Natural killer cell (primary cell): ENCODE measurements at regions not wholly inside any gene's neighbourhood (a gene's known extent, or its start where the extent isn't known, plus 50 kb on each side); places are given as distances from the start of the nearest gene placed in this dataset.

ENCODE experiments used
- ATAC-seq, 3 donors: fragments of 150-1000 bp in 2 of 3; fragments of 200-7000 bp in 1 of 3; cut with Tn5 transposase; 1 replicate in 1 of 3; 2 replicates in 2 of 3; pipeline ENCODE4 v1.10.0; 2021; ENCODE audit warnings: mild to moderate bottlenecking in 2 of 3, moderate library complexity in 2 of 3
- DNase-seq, 2 donors: peaks; one replicate each; pipeline versions ENCODE4 v3.0.0 to v3.0.0-alpha.2; 2013 to 2021; ENCODE audit warnings: mixed read lengths in 1 of 2
- H3K27ac ChIP-seq: one replicate; pipeline ENCODE4 v1.5.1; 2013; ENCODE audit warnings: mild to moderate bottlenecking, low read length
- H3K27me3 ChIP-seq: one replicate; pipeline ENCODE4 v1.6.1; 2013; ENCODE audit warnings: low read length; ENCODE audit not compliant: control insufficient read depth, insufficient read depth
- H3K36me3 ChIP-seq: one replicate; pipeline ENCODE4 v1.6.1; 2013; ENCODE audit warnings: low read length; ENCODE audit not compliant: control insufficient read depth, insufficient read depth
- H3K4me1 ChIP-seq: one replicate; pipeline ENCODE4 v1.6.1; 2013; ENCODE audit warnings: low read length; ENCODE audit not compliant: control insufficient read depth, insufficient read depth
- H3K4me3 ChIP-seq: one replicate; pipeline ENCODE4 v1.5.1; 2013; ENCODE audit warnings: low read length
- H3K9me3 ChIP-seq: one replicate; pipeline ENCODE4 v1.6.1; 2013; ENCODE audit warnings: low read length; ENCODE audit not compliant: control insufficient read depth, insufficient read depth
- H3K27ac Mint-ChIP-seq, 2 donors: one replicate each; pipeline ENCODE4 v1.8.0; 2022; ENCODE audit warnings: mild to moderate bottlenecking in 2 of 2, mixed read lengths in 2 of 2, moderate library complexity in 1 of 2
- H3K27me3 Mint-ChIP-seq, 2 donors: one replicate each; pipeline ENCODE4 v1.8.0; 2022; ENCODE audit warnings: low read depth in 2 of 2, mixed read lengths in 2 of 2
- H3K36me3 Mint-ChIP-seq: one replicate; pipeline ENCODE4 v1.8.0; 2022; ENCODE audit warnings: mixed read lengths
- H3K4me1 Mint-ChIP-seq, 2 donors: one replicate each; pipeline ENCODE4 v1.8.0; 2022; ENCODE audit warnings: mixed read lengths in 2 of 2
- H3K4me3 Mint-ChIP-seq: one replicate; pipeline ENCODE4 v1.8.0; 2022; ENCODE audit warnings: mild to moderate bottlenecking, moderate library complexity, mixed read lengths
- H3K9me3 Mint-ChIP-seq, 2 donors: one replicate each; pipeline ENCODE4 v1.8.0; 2022; ENCODE audit warnings: mixed read lengths in 2 of 2
- WGBS: methylation state at CpG from one replicate; pipeline ENCODE4 v1.1.7; 2013; ENCODE audit warnings: missing lambda C conversion rate; ENCODE audit not compliant: insufficient coverage; 5-methylcytosine and 5-hydroxymethylcytosine counted together
- intact Hi-C: fragments of 100-400 bp; cut with micrococcal nuclease; formaldehyde crosslinking; loops from one replicate; pipeline ENCODE4 v1.14.2; 2022
- TF ChIP-seq, protein P1 (sequence below): fragments of 200-600 bp; IDR thresholded peaks from one replicate; pipeline ENCODE4 v1.8.0; 2022; ENCODE audit warnings: antibody characterized with exemption

DNA sequence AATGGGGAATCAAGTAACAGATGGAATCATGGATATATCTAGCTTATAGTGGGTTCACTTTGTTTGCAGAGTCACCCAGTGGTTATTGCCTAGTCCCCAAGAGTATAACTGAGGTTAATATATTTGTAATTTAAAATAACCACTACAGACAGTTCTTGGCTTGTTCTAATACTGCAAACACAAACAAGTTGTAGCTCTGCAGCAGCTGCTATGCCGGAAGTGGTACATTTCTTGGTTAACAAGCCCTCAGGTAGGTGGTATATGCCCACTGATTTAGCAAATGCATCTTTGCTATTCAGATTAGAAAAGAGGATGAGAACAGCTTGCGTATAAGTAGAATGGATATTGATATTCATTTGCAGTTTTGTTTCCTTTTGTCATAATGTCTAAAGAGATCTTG is 984.2 kb downstream of the SQOR start:
- H3K27me3 Mint-ChIP-seq: no peaks in the 10 kb centered on the region
- Histone ChIP-seq H3K4me1 (no peaks in the 10 kb centered on the region), H3K36me3 (no peaks in the 10 kb centered on the region), H3K27me3 (no peaks in the 10 kb centered on the region), H3K27ac (no peak overlapping the region), H3K9me3 (no peaks in the 10 kb centered on the region), H3K4me3 (no peak overlapping the region)
- no peak overlapping the region for H3K27ac Mint-ChIP-seq
- ATAC-seq (no peak), DNase-seq (no peak)
- intact Hi-C loops: no loop called here
- no peaks in the 10 kb centered on the region for H3K4me1 Mint-ChIP-seq
- TF ChIP-seq, protein P1, sequence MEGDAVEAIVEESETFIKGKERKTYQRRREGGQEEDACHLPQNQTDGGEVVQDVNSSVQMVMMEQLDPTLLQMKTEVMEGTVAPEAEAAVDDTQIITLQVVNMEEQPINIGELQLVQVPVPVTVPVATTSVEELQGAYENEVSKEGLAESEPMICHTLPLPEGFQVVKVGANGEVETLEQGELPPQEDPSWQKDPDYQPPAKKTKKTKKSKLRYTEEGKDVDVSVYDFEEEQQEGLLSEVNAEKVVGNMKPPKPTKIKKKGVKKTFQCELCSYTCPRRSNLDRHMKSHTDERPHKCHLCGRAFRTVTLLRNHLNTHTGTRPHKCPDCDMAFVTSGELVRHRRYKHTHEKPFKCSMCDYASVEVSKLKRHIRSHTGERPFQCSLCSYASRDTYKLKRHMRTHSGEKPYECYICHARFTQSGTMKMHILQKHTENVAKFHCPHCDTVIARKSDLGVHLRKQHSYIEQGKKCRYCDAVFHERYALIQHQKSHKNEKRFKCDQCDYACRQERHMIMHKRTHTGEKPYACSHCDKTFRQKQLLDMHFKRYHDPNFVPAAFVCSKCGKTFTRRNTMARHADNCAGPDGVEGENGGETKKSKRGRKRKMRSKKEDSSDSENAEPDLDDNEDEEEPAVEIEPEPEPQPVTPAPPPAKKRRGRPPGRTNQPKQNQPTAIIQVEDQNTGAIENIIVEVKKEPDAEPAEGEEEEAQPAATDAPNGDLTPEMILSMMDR: no peak
- H3K36me3 Mint-ChIP-seq: peaks cover 24% of the 10 kb centered on the region
- WGBS: 86% methylated on average over 2 of the region's 2 CpGs
- H3K4me3 Mint-ChIP-seq: no peak overlapping the region
- peaks cover 4 to 17% of the 10 kb centered on the region in 2 donors for H3K9me3 Mint-ChIP-seq

DNA sequence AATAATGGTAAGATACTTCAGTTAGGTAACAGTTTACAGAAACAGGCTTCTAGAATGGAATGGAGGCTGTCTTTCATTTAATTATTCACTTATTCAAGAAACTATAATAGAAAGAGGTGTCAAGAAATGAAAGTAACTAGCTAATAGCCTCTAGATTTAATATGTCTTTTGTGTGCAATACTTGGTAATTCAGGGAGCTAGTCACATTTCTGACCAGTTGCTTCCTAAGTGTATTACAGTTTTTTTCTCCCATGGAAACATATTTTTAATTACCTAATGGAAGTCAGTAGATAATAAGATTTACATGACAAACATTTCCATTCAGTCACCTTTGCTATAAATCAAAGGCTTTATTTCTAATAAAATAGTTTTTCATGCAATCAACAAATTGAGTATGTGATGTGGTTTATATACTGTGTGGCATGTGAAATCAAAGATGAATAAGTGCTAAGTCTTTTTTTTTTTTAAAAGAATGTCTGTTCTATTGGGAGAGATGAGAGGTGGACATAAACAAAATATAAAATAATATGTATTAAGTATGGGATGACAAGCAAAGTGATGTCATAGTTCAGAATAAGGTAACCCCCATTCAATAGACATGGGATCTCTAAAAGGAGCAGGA is 985.7 kb downstream of the SQOR start:
- no peak overlapping the region for H3K27ac Mint-ChIP-seq

DNA sequence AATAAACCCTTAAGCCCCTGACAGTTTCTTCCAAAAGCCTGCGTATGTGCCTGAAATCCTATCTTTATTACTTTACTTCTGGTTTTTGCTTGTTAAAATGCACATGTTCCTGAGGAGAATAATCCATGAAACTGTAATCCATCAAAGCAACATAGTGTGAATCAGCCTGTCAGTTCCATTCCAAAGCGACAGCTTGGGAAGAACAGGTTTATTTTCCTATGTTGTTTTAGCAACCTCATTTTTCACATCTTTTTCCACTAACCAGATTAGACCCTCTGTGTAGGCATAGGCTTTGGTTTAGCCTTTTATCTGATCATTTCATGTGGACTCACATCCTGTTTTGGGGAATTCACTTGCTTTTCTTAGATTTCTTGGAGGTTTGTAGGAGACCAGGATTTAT is 988.0 kb downstream of the SQOR start:
- Histone ChIP-seq H3K36me3 (no peaks in the 10 kb centered on the region), H3K4me1 (no peaks in the 10 kb centered on the region), H3K27me3 (no peaks in the 10 kb centered on the region), H3K27ac (no peak overlapping the region), H3K9me3 (peaks cover 5% of the 10 kb centered on the region), H3K4me3 (no peak overlapping the region)
- Mint-ChIP-seq H3K27me3 (no peaks in the 10 kb centered on the region), H3K4me1 (no peaks in the 10 kb centered on the region), H3K27ac (no peak overlapping the region), H3K9me3 (peaks cover 10 to 20% of the 10 kb centered on the region in 2 donors), H3K4me3 (no peak overlapping the region), H3K36me3 (peaks cover 12% of the 10 kb centered on the region)
- intact Hi-C loops: no loop called here
- DNase-seq (no peak), ATAC-seq (no peak)
- WGBS: 68% methylated on average over 2 of the region's 2 CpGs
- TF ChIP-seq, protein P1: no peak

More for the DNA sequence above, 985.7 kb downstream of the SQOR start:
- Histone ChIP-seq H3K9me3 (no peaks in the 10 kb centered on the region), H3K27ac (no peak overlapping the region), H3K4me1 (no peaks in the 10 kb centered on the region), H3K4me3 (no peak overlapping the region), H3K27me3 (no peaks in the 10 kb centered on the region), H3K36me3 (no peaks in the 10 kb centered on the region)
- TF ChIP-seq, protein P1: no peak
- ATAC-seq: no peak
- Mint-ChIP-seq H3K4me3 (no peak overlapping the region), H3K9me3 (peaks cover 7 to 17% of the 10 kb centered on the region in 2 donors), H3K27me3 (no peaks in the 10 kb centered on the region), H3K36me3 (peaks cover 32% of the 10 kb centered on the region), H3K4me1 (no peaks in the 10 kb centered on the region)
- DNase-seq: no peak
- intact Hi-C loops: no loop called here

DNA sequence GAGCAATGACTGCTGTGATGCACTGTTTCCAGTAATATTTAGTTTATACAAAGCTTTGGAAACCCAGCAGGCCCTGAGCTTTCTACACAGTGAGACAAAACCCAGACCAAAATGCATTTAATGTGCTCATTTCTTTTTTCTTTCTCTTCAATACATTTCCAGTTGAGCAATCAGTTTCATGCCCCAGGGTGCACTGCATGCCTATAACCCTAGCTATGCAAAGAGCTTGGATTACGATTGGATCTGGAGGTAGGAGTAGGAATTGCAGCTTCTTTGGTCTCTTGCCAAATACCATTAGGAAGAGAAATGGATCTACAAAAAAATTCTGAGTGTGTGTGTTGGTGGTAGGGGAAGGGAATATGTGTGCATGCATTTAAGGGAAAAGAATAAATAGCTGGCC is 1001.4 kb downstream of the SQOR start:
- no peak overlapping the region for H3K4me3 ChIP-seq
- H3K9me3 Mint-ChIP-seq: peaks cover 6 to 10% of the 10 kb centered on the region in 2 donors
- TF ChIP-seq, protein P1: no peak
- H3K4me1 Mint-ChIP-seq: no peaks in the 10 kb centered on the region
- no peaks in the 10 kb centered on the region for H3K27me3 Mint-ChIP-seq
- H3K4me1 ChIP-seq: no peaks in the 10 kb centered on the region
- no peak overlapping the region for H3K27ac ChIP-seq
- intact Hi-C loops: no loop called here
- H3K36me3 ChIP-seq: no peaks in the 10 kb centered on the region
- DNase-seq: no peak
- no peak overlapping the region for H3K4me3 Mint-ChIP-seq
- peaks cover 5% of the 10 kb centered on the region for H3K36me3 Mint-ChIP-seq
- no peak for ATAC-seq
- peaks cover 4% of the 10 kb centered on the region for H3K9me3 ChIP-seq
- H3K27ac Mint-ChIP-seq: no peak overlapping the region
- 73% methylated on average over 1 of the region's 1 CpG for WGBS
- H3K27me3 ChIP-seq: no peaks in the 10 kb centered on the region
